ENCODE measurements at regions not wholly inside any gene's neighbourhood (a gene's known extent, or its start where the extent isn't known, plus 50 kb on each side); places are given as distances from the start of the nearest gene placed in this dataset.

DNA sequence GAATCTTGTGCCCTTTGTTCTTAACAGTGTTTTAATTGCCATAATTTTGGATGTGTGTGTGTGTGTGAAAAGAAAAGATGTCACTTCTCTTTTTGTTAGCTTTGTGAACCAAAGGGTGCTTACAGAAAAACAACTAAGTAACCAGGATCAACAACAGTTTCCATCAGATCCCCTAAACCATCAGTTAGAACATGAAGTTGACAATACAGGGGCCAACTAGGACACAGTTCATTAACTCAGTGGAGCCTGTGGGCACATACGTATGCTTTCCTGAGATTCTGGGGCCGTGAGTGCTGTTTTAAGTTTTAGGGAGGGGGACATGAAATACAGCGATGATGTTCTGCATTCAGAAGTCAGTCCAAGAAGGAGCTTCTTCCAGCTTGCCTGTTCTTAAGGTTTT lies 133.6 kb downstream of the TLR5 start:
- H3K27me3 ChIP-seq = no peaks in the 10 kb centered on the region
- DNase-seq = no peak
- no peaks in the 10 kb centered on the region for H3K36me3 ChIP-seq (ENCODE audit: low read depth, missing control alignments)
- H3K27ac ChIP-seq = peak overlapping the region in 1 of 2 donors; percentile 68
- intact Hi-C loops (cut with DNase I; ENCODE audit: low total_unique reads) = no loop called here
- peaks cover 19% of the 10 kb centered on the region for H3K4me1 ChIP-seq
- H3K4me3 ChIP-seq = no peak overlapping the region
- TF ChIP-seq POLR2A (IDR thresholded peaks at IDR 0.05) = no peak
- TF ChIP-seq, protein P1, sequence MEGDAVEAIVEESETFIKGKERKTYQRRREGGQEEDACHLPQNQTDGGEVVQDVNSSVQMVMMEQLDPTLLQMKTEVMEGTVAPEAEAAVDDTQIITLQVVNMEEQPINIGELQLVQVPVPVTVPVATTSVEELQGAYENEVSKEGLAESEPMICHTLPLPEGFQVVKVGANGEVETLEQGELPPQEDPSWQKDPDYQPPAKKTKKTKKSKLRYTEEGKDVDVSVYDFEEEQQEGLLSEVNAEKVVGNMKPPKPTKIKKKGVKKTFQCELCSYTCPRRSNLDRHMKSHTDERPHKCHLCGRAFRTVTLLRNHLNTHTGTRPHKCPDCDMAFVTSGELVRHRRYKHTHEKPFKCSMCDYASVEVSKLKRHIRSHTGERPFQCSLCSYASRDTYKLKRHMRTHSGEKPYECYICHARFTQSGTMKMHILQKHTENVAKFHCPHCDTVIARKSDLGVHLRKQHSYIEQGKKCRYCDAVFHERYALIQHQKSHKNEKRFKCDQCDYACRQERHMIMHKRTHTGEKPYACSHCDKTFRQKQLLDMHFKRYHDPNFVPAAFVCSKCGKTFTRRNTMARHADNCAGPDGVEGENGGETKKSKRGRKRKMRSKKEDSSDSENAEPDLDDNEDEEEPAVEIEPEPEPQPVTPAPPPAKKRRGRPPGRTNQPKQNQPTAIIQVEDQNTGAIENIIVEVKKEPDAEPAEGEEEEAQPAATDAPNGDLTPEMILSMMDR (IDR thresholded peaks at IDR 0.05) = no peak
- H3K9me3 ChIP-seq = no peaks in the 10 kb centered on the region
- 30 to 56% methylated on average over 3 of the region's 3 CpGs for WGBS, 2 donors

DNA sequence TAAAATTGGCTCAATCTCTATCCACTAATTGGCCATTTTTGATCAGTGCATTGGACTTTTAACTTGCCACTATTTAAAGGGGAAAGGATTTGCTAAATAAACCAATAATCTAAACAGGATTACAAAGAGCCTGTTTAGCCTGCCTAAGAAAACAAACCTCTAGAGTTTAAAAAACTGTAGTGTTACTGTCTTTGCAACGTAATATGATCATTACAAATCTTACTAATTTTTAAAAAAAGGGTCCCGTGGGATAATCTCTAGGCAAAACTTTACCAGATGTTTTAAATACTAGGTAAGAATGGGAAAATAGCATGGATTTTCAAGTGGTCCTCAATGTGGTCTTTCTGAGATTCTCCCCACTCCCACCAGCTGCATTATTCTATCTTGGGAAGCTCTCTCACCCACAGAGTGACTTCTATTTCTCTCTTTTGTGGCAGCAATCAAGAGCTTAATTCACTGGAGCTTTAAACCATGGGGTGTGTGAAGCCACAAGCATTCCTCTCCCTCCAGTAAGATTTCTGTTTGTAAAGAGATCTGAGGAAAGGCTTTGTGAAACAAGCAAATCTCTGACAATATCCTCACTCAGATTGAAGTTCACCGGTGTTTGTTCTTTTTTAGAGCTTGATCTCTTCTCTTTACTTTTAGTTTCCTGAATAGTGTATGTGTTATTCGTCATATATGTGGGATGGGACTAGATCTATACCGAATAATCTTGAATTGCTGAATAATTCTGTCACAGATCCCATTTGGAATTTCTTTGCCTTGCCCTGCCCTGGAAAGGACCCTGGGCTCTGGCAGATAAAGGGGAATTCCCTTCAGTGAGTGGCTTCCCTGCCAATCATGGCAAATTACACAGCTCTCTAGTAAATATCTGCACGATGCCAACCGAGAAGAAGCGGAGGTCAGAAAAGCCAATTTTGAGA lies 132.2 kb downstream of the TLR5 start:
- Histone ChIP-seq H3K4me3 (no peak overlapping the region), H3K9me3 (no peaks in the 10 kb centered on the region), H3K4me1 (peaks cover 19% of the 10 kb centered on the region), H3K27me3 (no peaks in the 10 kb centered on the region), H3K36me3 (ENCODE audit: low read depth, missing control alignments) (no peaks in the 10 kb centered on the region), H3K27ac (no peak overlapping the region)
- intact Hi-C loops (cut with DNase I; ENCODE audit: low total_unique reads) = no loop called here
- WGBS, 2 donors = 54 to 69% methylated on average over 8 of the region's 8 CpGs
- TF ChIP-seq POLR2A (IDR thresholded peaks at IDR 0.05) = no peak
- TF ChIP-seq, protein P1 (IDR thresholded peaks at IDR 0.05) = no peak
- DNase-seq = no peak

DNA sequence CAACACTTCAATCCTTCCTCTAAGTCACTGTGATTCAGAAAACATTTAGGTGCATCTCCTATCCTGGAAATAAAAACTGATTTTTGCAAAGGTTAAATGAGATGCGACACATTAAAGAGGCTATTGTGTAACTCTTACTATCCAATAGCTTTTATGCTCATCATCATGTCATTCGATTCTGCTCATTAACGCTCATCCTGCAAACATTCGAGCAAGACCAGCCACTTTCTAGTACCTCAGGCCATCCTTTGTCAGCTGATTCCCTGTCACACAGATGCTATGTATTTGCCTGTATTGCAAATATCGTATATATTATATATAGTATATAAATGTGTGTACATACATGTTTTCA lies 131.6 kb downstream of the TLR5 start:
- Histone ChIP-seq H3K4me1 (peaks cover 19% of the 10 kb centered on the region), H3K27ac (no peak overlapping the region), H3K36me3 (ENCODE audit: low read depth, missing control alignments) (no peaks in the 10 kb centered on the region), H3K9me3 (no peaks in the 10 kb centered on the region), H3K4me3 (no peak overlapping the region), H3K27me3 (no peaks in the 10 kb centered on the region)
- TF ChIP-seq, protein P1 (IDR thresholded peaks at IDR 0.05) = no peak
- no peak for TF ChIP-seq POLR2A (IDR thresholded peaks at IDR 0.05)
- intact Hi-C loops (cut with DNase I; ENCODE audit: low total_unique reads) = no loop called here
- 87 to 89% methylated on average over 5 of the region's 5 CpGs for WGBS, 2 donors
- DNase-seq = no peak

DNA sequence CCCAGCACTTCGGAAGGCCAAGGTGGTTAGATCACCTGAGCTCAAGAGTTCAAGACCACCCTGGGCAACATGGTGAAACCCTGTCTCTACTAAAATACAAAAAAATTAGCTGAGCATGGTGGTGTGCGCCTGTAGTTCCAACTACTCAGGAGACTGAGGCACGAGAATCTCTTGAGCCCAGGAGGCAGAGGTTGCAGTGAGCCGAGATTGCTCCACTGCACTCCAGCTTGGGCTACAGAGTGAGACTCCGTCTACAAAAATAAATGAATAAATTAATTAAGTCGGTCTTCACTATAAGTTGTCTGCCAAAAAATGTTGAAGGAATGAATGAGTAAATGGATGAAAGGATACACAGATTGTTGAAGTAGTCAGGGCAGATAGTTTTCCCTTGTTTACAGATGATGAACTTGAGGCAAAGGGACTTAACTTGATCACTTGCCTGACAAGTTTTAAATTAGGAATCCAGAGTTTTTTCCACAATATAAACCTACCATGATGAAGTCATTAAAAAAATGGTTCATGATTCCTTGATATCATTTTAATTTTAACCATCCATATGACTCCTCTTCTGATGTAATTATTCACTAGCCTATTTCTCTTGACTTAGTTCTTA lies 130.8 kb downstream of the TLR5 start:
- no peak overlapping the region for H3K27ac ChIP-seq
- H3K4me1 ChIP-seq = peaks cover 19% of the 10 kb centered on the region
- intact Hi-C loops (cut with DNase I; ENCODE audit: low total_unique reads) = no loop called here
- DNase-seq = no peak
- no peaks in the 10 kb centered on the region for H3K27me3 ChIP-seq
- WGBS, 2 donors = 92 to 97% methylated on average over 6 of the region's 6 CpGs
- H3K9me3 ChIP-seq = no peaks in the 10 kb centered on the region
- no peak overlapping the region for H3K4me3 ChIP-seq
- H3K36me3 ChIP-seq (ENCODE audit: low read depth, missing control alignments) = no peaks in the 10 kb centered on the region
- TF ChIP-seq, protein P1 (IDR thresholded peaks at IDR 0.05) = no peak
- no peak for TF ChIP-seq POLR2A (IDR thresholded peaks at IDR 0.05)

All from testis (tissue), 2 donors.